HepG2 (cell line): ENCODE measurements at regions not wholly inside any gene's neighbourhood (a gene's known extent, or its start where the extent isn't known, plus 50 kb on each side); places are given as distances from the start of the nearest gene placed in this dataset.

ENCODE experiments used
- ATAC-seq: fragments of 200-7000 bp; cut with Tn5 transposase; 3 replicates; pipeline ENCODE4 v1.9.1; 2020; ENCODE audit warnings: mild to moderate bottlenecking, moderate library complexity
- BruUV-seq: library from RNA; stranded (reverse); fragments of 400-500 nt; replicated peaks from 2 replicates; lab custom pipeline; 2021; lab: Mats Ljungman, UMichigan
- CTCF ChIA-PET: fragments of 300-600 bp; formaldehyde crosslinking; extraction: SDS; loops from one replicate; lab custom pipeline; 2021; ENCODE audit warnings: low total read pairs, inconsistent platforms, low intra/inter-chr PET ratio; lab: Yijun Ruan, JAX
- POLR2A ChIA-PET: fragments of 350-600 bp; sonication (Branson Sonifier 250); formaldehyde crosslinking; loops from one replicate; lab custom pipeline; 2020; ENCODE audit warnings: antibody characterized with exemption, inconsistent platforms; lab: Yijun Ruan, JAX
- DNase-seq: peaks from one replicate; pipeline ENCODE4 v3.0.0-alpha.2; 2015; ENCODE audit warnings: low spot score
- FAIRE-seq: peaks from 3 replicates; lab custom pipeline; 2011; peaks lifted over from hg19 to GRCh38; lab: Jason Lieb, UNC
- H2AFZ ChIP-seq: one replicate; pipeline ENCODE4 v1.6.1; 2011; ENCODE audit warnings: low read length, inconsistent platforms
- H3K27ac ChIP-seq: fragments of 300-600 bp; 3 replicates; pipeline ENCODE4 v1.8.0; 2011; ENCODE audit warnings: mixed run types, mild to moderate bottlenecking, mixed read lengths, low read length, inconsistent platforms; ENCODE audit not compliant: insufficient read depth; ENCODE audit errors: extremely low read length
- H3K27me3 ChIP-seq, 2 experiments: fragments of 200-600 bp in 1 of 2; 2 replicates in 1 of 2; 3 replicates in 1 of 2; pipeline versions ENCODE4 v1.6.0 to v1.8.0; 2011; ENCODE audit warnings: low read length in 2 of 2, mild to moderate bottlenecking in 2 of 2, moderate library complexity in 2 of 2, inconsistent platforms in 1 of 2; ENCODE audit not compliant: insufficient read depth in 2 of 2, control insufficient read depth in 1 of 2
- H3K36me3 ChIP-seq, 2 experiments: fragments of 200-600 bp in 1 of 2; replicated peaks in 1 of 2; 2 replicates in 1 of 2; 3 replicates in 1 of 2; pipeline versions ENCODE4 v1.5.1 to v1.8.0; 2011; ENCODE audit warnings: low read length in 2 of 2, inconsistent platforms in 1 of 2; ENCODE audit not compliant: insufficient read depth in 2 of 2, control insufficient read depth in 1 of 2
- H3K4me1 ChIP-seq: 2 replicates; pipeline ENCODE4 v1.5.1; 2012; ENCODE audit warnings: low read length, inconsistent platforms; ENCODE audit not compliant: insufficient read depth
- H3K4me2 ChIP-seq: 2 replicates; pipeline ENCODE4 v1.6.0; 2011; ENCODE audit warnings: low read depth, low read length, inconsistent platforms
- H3K4me3 ChIP-seq, 3 experiments: fragments of 200-600 bp in 1 of 3; sonication (generic), shearing (Covaris generic) in 1 of 3; replicated peaks in 1 of 3; 2 replicates each; pipeline ENCODE4 v1.5.1; 2011 to 2016; ENCODE audit warnings: low read length in 3 of 3, inconsistent platforms in 2 of 3, low read depth in 2 of 3, mild to moderate bottlenecking in 2 of 3, control low read depth in 1 of 3, mixed read lengths in 1 of 3; ENCODE audit not compliant: insufficient read depth in 1 of 3
- H3K79me2 ChIP-seq: one replicate; pipeline ENCODE4 v1.6.1; 2011; ENCODE audit warnings: low read length, inconsistent platforms; ENCODE audit not compliant: insufficient read depth
- H3K9ac ChIP-seq: 2 replicates; pipeline ENCODE4 v1.6.0; 2011; ENCODE audit warnings: mild to moderate bottlenecking, low read depth, low read length, inconsistent platforms; ENCODE audit not compliant: insufficient read depth
- H3K9me3 ChIP-seq: 2 replicates; pipeline ENCODE4 v1.5.1; 2012; ENCODE audit warnings: mild to moderate bottlenecking, low read length
- H4K20me1 ChIP-seq: 2 replicates; pipeline ENCODE4 v1.6.0; 2011; ENCODE audit warnings: inconsistent platforms, mild to moderate bottlenecking, low read length, moderate library complexity; ENCODE audit not compliant: insufficient read depth
- ARNTL ChIP-seq: sonication (generic); formaldehyde crosslinking; IDR thresholded peaks from 2 replicates; pipeline ENCODE4 v1.4.0; 2020; ENCODE audit warnings: mild to moderate bottlenecking, missing genetic modification reagents
- CC2D1A ChIP-seq: sonication (generic); formaldehyde crosslinking; IDR thresholded peaks from 2 replicates; pipeline ENCODE4 v1.8.1; 2023; ENCODE audit warnings: mild to moderate bottlenecking, missing genetic modification reagents
- E2F2 ChIP-seq: sonication (generic); formaldehyde crosslinking; IDR thresholded peaks from 2 replicates; pipeline ENCODE4 v1.4.0; 2020; ENCODE audit warnings: missing genetic modification reagents, borderline replicate concordance
- FIP1L1 ChIP-seq: fragments of 200-400 bp; formaldehyde crosslinking; IDR thresholded peaks from 2 replicates; pipeline ENCODE4 v1.6.1; 2018; ENCODE audit warnings: low read depth, mild to moderate bottlenecking, low read length, moderate library complexity, borderline replicate concordance; ENCODE audit not compliant: insufficient read depth
- JUN ChIP-seq: sonication (generic); formaldehyde crosslinking; IDR thresholded peaks from 2 replicates; pipeline ENCODE4 v1.4.0; 2020; ENCODE audit warnings: mild to moderate bottlenecking, missing genetic modification reagents
- MAFF ChIP-seq: IDR thresholded peaks from 2 replicates; pipeline ENCODE4 v1.6.1; 2011; ENCODE audit warnings: low read depth, low read length, improper control_type of control experiment
- MED13 ChIP-seq: sonication (generic); formaldehyde crosslinking; IDR thresholded peaks from 2 replicates; pipeline ENCODE4 v1.5.0; 2020; ENCODE audit warnings: missing genetic modification reagents
- MEF2D ChIP-seq: sonication (generic); formaldehyde crosslinking; IDR thresholded peaks from 2 replicates; pipeline ENCODE4 v1.5.1; 2020; ENCODE audit warnings: mild to moderate bottlenecking, missing genetic modification reagents
- MXD4 ChIP-seq: IDR thresholded peaks from 2 replicates; pipeline ENCODE4 v1.6.1; 2016; ENCODE audit warnings: mild to moderate bottlenecking, missing biosample characterization, missing genetic modification reagents
- MZF1 ChIP-seq: sonication (generic); formaldehyde crosslinking; IDR thresholded peaks from 2 replicates; pipeline ENCODE4 v1.8.1; 2023; ENCODE audit warnings: mild to moderate bottlenecking, missing genetic modification reagents, borderline replicate concordance
- NFE2L1 ChIP-seq: sonication (generic); formaldehyde crosslinking; IDR thresholded peaks from 2 replicates; pipeline ENCODE4 v1.4.0; 2020; ENCODE audit warnings: missing genetic modification reagents, mild to moderate bottlenecking, borderline replicate concordance
- RAD51 ChIP-seq: fragments of 450-650 bp; IDR thresholded peaks from 2 replicates; pipeline ENCODE4 v1.6.1; 2016; ENCODE audit warnings: borderline replicate concordance
- SMAD3 ChIP-seq: sonication (generic); formaldehyde crosslinking; IDR thresholded peaks from 2 replicates; pipeline ENCODE4 v1.4.0; 2020; ENCODE audit warnings: missing genetic modification reagents
- SOX6 ChIP-seq, 2 experiments: fragments of 450-650 bp in 1 of 2; sonication (generic) in 1 of 2; formaldehyde crosslinking in 1 of 2; IDR thresholded peaks; 2 replicates each; pipeline versions ENCODE4 v1.4.0 to v1.6.1; 2017 to 2020; ENCODE audit warnings: antibody characterized with exemption in 1 of 2, mild to moderate bottlenecking in 1 of 2, missing genetic modification reagents in 1 of 2
- SYNCRIP ChIP-seq: fragments of 200-400 bp; formaldehyde crosslinking; IDR thresholded peaks from 2 replicates; pipeline ENCODE4 v1.6.1; 2018; ENCODE audit warnings: mild to moderate bottlenecking, low read depth, low read length; ENCODE audit not compliant: insufficient read depth
- TP53 ChIP-seq: sonication (generic); formaldehyde crosslinking; conservative IDR thresholded peaks from 2 replicates; pipeline ENCODE4 v1.4.0; 2020; ENCODE audit warnings: missing genetic modification reagents
- ZNF280D ChIP-seq: sonication (generic); formaldehyde crosslinking; IDR thresholded peaks from 2 replicates; pipeline ENCODE4 v1.5.1; 2020; ENCODE audit warnings: mild to moderate bottlenecking, missing genetic modification reagents
- ZNF605 ChIP-seq: sonication (generic); formaldehyde crosslinking; IDR thresholded peaks from 2 replicates; pipeline ENCODE4 v1.8.0; 2022; ENCODE audit warnings: mild to moderate bottlenecking, missing genetic modification reagents
- ZNF644 ChIP-seq: IDR thresholded peaks from 2 replicates; pipeline ENCODE4 v1.6.1; 2016; ENCODE audit warnings: low read depth
- WGBS: methylation state at CpG from one replicate; pipeline ENCODE4 v1.1.6; 2017; ENCODE audit warnings: low lambda C conversion rate; 5-methylcytosine and 5-hydroxymethylcytosine counted together
- in situ Hi-C: cut with HindIII; loops from 2 replicates; pipeline ENCODE4 v1.10.0; 2017; ENCODE audit warnings: low pct_unique_long_range_greater_than_20kb; ENCODE audit not compliant: extremely low pct_ligation_motif_present
- intact Hi-C: fragments of 100-400 bp; cut with micrococcal nuclease; formaldehyde crosslinking; loops from one replicate; pipeline ENCODE4 v1.10.0; 2022; ENCODE audit not compliant: unreplicated experiment
- TF ChIP-seq, protein P1 (sequence below): sonication (generic); formaldehyde crosslinking; IDR thresholded peaks from 2 replicates; pipeline ENCODE4 v1.4.0; 2020; ENCODE audit warnings: mild to moderate bottlenecking, low read depth, missing genetic modification reagents

GRCh38 chr5:42121401-42121800 lies 196.3 kb downstream of the FBXO4 start (continued):
- TF ChIP-seq SYNCRIP (no peak), NFE2L1 (CRISPR knock-in tag) (no peak), CC2D1A (no peak), TP53 (CRISPR knock-in tag) (no peak), ZNF644 (CRISPR knock-in tag) (no peak), ZNF280D (no peak), FIP1L1 (no peak), JUN (CRISPR knock-in tag) (no peak), E2F2 (CRISPR knock-in tag) (no peak)

DNA sequence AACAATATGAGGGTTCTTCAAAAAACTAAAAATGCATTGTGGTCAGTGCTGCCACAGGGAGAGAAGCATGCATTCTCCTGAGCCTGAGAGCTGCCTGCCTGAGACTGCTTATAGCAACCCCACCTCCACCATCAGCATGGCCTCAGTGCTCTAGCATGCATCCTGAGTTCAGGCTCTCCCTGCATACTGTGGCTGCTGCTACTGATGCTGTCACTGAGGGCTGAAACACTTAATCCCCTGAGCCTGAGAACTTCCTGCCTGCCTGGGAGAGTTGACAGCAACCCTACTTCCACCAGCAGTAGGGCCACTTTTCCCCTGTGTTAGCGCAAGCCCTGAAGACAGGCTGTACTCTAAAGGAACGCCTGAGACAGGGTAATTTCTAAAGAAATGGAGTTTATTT lies 206.0 kb downstream of the FBXO4 start:
- CTCF ChIA-PET: no interaction called here
- Histone ChIP-seq H3K4me1 (no peaks in the 10 kb centered on the region), H3K79me2 (no peaks in the 10 kb centered on the region), H3K9ac (no peak overlapping the region), H4K20me1 (no peaks in the 10 kb centered on the region), H3K4me3 (no peak overlapping the region), H2AFZ (no peak overlapping the region), H3K27ac (no peak overlapping the region), H3K27me3 (no peaks in the 10 kb centered on the region; a peak in 1 of 5 replicates), H3K9me3 (no peaks in the 10 kb centered on the region), H3K4me2 (no peak overlapping the region), H3K36me3 (no peaks in the 10 kb centered on the region)
- FAIRE-seq: no peak
- intact Hi-C loops (no loop called here), in situ Hi-C loops (no loop called here)
- BruUV-seq: no TSS peak
- DNase-seq: no peak
- POLR2A ChIA-PET: no interaction called here
- ATAC-seq: no peak
- WGBS: 14% methylated on average over 1 of the region's 2 CpGs
- TF ChIP-seq, protein P1, sequence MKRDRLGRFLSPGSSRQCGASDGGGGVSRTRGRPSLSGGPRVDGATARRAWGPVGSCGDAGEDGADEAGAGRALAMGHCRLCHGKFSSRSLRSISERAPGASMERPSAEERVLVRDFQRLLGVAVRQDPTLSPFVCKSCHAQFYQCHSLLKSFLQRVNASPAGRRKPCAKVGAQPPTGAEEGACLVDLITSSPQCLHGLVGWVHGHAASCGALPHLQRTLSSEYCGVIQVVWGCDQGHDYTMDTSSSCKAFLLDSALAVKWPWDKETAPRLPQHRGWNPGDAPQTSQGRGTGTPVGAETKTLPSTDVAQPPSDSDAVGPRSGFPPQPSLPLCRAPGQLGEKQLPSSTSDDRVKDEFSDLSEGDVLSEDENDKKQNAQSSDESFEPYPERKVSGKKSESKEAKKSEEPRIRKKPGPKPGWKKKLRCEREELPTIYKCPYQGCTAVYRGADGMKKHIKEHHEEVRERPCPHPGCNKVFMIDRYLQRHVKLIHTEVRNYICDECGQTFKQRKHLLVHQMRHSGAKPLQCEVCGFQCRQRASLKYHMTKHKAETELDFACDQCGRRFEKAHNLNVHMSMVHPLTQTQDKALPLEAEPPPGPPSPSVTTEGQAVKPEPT (CRISPR knock-in tag): no peak
- no peak for TF ChIP-seq ARNTL (CRISPR knock-in tag)
- TF ChIP-seq MEF2D (CRISPR knock-in tag): no peak
- TF ChIP-seq SMAD3 (CRISPR knock-in tag): no peak
- no peak for TF ChIP-seq MED13 (CRISPR knock-in tag)
- TF ChIP-seq MXD4 (CRISPR knock-in tag): no peak
- no peak for TF ChIP-seq MAFF
- TF ChIP-seq ZNF605 (CRISPR knock-in tag): no peak
- TF ChIP-seq MZF1: no peak
- TF ChIP-seq SOX6 (IDR thresholded peaks at IDR 0.05): no peak
- TF ChIP-seq SOX6 (CRISPR knock-in tag; IDR thresholded peaks at IDR 0.05): no peak
- no peak for TF ChIP-seq RAD51
